Colonic mucosa (tissue), 4 donors: ENCODE measurements at regions not wholly inside any gene's neighbourhood (a gene's known extent, or its start where the extent isn't known, plus 50 kb on each side); places are given as distances from the start of the nearest gene placed in this dataset.
"Not testable (repeated sequence)": the region's sequence is repeated elsewhere in the genome, so short reads cannot be mapped to it uniquely, and the experiment has no call there.

Experiments
- DNase-seq: peaks from one replicate; pipeline ENCODE4 v3.0.0-alpha.2; 2020
- H3K27ac ChIP-seq: fragments of 200-600 bp; one replicate; pipeline ENCODE4 v1.8.0; 2021
- H3K27me3 ChIP-seq: fragments of 200-600 bp; one replicate; pipeline ENCODE4 v1.8.0; 2021
- H3K36me3 ChIP-seq: fragments of 200-600 bp; one replicate; pipeline ENCODE4 v1.8.0; 2021
- H3K4me1 ChIP-seq: fragments of 200-600 bp; one replicate; pipeline ENCODE4 v1.8.0; 2021; ENCODE audit warnings: mild to moderate bottlenecking
- H3K4me3 ChIP-seq: fragments of 200-600 bp; one replicate; pipeline ENCODE4 v1.8.0; 2021
- H3K9ac ChIP-seq, 2 donors: one replicate each; pipeline ENCODE4 v1.7.0; 2013; ENCODE audit warnings: control low read depth in 2 of 2, low read depth in 2 of 2, low read length in 2 of 2
- H3K9me3 ChIP-seq: fragments of 200-600 bp; one replicate; pipeline ENCODE4 v1.8.0; 2021
- intact Hi-C: fragments of 100-400 bp; cut with DNase I; formaldehyde crosslinking; loops from one replicate; pipeline ENCODE4 v1.14.1; 2022
- TF ChIP-seq, protein P1 (sequence below): fragments of 200-600 bp; IDR thresholded peaks from one replicate; pipeline ENCODE4 v1.8.0; 2022; ENCODE audit warnings: antibody characterized with exemption, mild to moderate bottlenecking
- donor health status: healthy.
- donor health status: DM: no; HTN: no; CAD: no.
- donor health status: DM: no; HTN: no; CAD: no.

DNA sequence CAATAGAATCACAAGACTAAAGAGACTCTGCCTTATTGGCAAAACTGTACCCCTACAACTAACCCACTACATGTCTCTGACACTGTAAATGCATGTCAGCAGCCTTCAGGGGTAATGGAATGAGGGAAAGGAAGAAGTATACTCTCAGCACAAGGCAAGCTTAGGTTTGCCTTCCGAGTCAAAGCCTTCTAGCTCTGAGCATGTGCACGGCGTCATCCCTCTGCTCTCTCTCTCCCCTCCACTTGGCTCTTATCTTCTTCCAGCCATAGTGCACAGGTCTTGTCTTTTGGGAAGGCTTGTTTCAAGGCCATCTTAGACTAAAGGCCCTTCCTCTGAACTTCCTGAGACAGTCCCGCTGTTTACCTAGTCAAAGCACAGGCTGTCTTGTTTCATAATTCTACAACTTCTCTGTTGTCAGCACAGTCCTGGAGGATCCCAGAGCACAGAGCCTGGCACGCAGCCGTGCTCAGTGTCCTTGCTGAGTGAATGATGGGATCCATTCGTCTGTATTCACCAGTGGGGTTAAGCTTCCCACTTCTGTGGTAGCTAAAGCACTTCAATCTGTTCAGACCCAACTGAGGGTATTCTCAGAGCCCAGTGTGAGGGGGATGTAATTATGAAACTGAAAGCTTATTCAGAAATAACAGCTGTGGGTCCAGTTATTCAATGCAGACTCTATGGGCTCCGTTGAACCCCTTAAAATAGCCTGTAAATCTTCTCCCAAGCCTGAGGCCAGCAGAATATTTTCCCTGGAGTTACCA is 166.5 kb upstream of the PLD5 start:
- H3K9ac ChIP-seq, result no peak overlapping the region
- DNase-seq, result no peak
- no peaks in the 10 kb centered on the region for H3K36me3 ChIP-seq
- H3K4me1 ChIP-seq, result no peaks in the 10 kb centered on the region
- H3K4me3 ChIP-seq, result no peak overlapping the region
- no peaks in the 10 kb centered on the region for H3K9me3 ChIP-seq
- TF ChIP-seq, protein P1, sequence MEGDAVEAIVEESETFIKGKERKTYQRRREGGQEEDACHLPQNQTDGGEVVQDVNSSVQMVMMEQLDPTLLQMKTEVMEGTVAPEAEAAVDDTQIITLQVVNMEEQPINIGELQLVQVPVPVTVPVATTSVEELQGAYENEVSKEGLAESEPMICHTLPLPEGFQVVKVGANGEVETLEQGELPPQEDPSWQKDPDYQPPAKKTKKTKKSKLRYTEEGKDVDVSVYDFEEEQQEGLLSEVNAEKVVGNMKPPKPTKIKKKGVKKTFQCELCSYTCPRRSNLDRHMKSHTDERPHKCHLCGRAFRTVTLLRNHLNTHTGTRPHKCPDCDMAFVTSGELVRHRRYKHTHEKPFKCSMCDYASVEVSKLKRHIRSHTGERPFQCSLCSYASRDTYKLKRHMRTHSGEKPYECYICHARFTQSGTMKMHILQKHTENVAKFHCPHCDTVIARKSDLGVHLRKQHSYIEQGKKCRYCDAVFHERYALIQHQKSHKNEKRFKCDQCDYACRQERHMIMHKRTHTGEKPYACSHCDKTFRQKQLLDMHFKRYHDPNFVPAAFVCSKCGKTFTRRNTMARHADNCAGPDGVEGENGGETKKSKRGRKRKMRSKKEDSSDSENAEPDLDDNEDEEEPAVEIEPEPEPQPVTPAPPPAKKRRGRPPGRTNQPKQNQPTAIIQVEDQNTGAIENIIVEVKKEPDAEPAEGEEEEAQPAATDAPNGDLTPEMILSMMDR, result no peak
- intact Hi-C loops, result no loop called here
- no peaks in the 10 kb centered on the region for H3K27me3 ChIP-seq
- no peak overlapping the region for H3K27ac ChIP-seq

DNA sequence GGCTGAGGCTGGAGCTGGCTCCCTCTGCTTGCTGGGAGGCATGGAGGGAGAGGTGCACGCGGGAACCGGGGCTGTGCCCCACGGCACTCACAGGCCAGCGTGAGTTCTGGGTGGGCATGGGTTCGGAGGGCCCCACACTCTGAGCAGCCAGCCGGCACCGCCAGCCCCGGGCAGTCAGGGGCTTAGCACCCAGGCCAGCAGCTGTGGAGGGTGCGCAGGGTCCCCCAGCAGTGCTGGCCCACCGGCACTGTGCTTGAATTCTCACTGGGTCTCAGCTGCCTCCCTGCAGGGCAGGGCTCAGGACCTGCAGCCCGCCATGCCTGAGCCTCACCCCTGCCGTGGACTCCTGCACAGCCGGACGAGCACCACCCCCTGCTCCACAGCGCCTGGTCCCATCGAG is 164.9 kb upstream of the PLD5 start:
- Histone ChIP-seq H3K9ac (no peak overlapping the region), H3K36me3 (no peaks in the 10 kb centered on the region), H3K27me3 (no peaks in the 10 kb centered on the region), H3K4me1 (no peaks in the 10 kb centered on the region), H3K9me3 (no peaks in the 10 kb centered on the region), H3K4me3 (no peak overlapping the region), H3K27ac (no peak overlapping the region)
- DNase-seq, result no peak
- TF ChIP-seq, protein P1, result no peak
- intact Hi-C loops, result no loop called here

DNA sequence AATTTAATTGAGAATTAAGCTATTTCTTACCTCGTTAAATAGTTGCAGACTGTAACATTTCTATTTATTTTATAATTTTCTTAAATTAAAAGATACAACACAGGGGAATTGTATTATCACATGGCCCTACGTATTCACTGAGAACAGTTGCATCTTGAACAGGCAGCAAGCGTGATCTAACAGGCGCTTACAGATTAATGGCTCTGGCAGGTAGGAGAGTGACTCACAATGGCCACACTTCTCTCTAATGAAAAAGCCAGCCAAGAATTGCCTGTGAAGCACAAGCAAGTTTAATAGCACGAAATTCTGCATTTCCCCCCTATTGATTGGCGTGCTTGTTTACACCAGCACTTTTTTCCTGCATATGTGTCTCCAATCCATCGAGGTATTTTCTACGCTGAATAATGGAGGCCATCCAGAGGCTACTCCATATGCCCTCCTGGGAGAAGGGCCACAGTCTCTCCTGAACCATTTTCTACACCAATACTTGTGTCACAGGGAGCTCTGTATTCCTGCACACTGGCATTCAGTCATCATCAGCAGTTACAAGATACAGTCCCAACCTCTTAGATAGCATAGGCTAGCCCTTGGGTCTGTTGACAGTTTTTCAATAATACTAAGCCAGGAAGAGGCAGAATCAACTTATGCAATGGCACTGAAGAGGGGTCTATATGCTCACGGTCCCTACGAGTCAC is 150.6 kb upstream of the PLD5 start:
- no peak overlapping the region for H3K9ac ChIP-seq
- no peak for DNase-seq
- no peaks in the 10 kb centered on the region for H3K27me3 ChIP-seq
- H3K4me3 ChIP-seq, result no peak overlapping the region
- no peaks in the 10 kb centered on the region for H3K36me3 ChIP-seq
- no peaks in the 10 kb centered on the region for H3K9me3 ChIP-seq
- TF ChIP-seq, protein P1, result no peak
- no peak overlapping the region for H3K27ac ChIP-seq
- intact Hi-C loops, result no loop called here
- H3K4me1 ChIP-seq, result no peaks in the 10 kb centered on the region

DNA sequence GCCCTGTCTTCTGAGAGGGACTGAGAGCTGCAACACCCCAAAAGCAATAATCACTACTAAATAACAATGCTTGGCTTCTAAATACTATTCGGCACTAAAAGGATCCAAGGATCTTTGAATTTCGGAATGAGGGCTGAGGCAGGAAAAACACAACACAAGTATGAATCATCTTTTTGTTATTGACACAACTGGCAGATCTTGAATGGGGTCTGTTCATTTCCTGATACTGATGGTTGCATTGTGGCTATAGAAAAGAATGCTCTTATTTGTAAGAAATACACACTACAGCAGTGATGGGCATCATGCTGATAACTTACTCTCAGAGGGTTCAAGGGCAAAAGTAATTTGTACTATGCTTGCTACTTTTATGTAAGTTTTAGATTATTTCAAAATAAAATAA is 149.2 kb upstream of the PLD5 start:
- Histone ChIP-seq H3K4me3 (no peak overlapping the region), H3K27me3 (no peaks in the 10 kb centered on the region), H3K9ac (no peak overlapping the region), H3K36me3 (no peaks in the 10 kb centered on the region), H3K27ac (no peak overlapping the region), H3K4me1 (no peaks in the 10 kb centered on the region), H3K9me3 (no peaks in the 10 kb centered on the region)
- TF ChIP-seq, protein P1, result no peak
- intact Hi-C loops, result no loop called here
- no peak for DNase-seq

DNA sequence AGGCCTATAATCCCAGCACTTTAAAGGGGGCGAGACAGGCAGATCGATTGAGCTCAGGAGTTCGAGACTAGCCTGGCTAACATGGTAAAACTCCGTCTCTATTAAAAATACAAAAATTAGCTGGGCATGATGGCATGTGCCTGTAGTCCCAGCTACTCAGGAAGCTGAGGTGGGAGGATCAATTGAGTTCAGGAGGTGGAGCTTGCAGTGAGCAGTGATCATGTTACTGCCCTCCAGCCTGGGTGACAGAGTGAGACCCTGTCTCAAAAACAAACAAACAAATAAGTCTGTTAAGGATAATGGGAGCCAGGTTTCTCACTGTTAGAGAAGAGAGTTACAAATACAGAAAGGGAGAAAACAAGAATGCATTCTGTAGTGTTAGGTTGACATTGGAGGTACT is 148.7 kb upstream of the PLD5 start:
- H3K27ac ChIP-seq, intact Hi-C loops, H3K9me3 ChIP-seq, DNase-seq, H3K4me1 ChIP-seq, H3K27me3 ChIP-seq, H3K36me3 ChIP-seq, H3K4me3 ChIP-seq, H3K9ac ChIP-seq: not testable (repeated sequence)

DNA sequence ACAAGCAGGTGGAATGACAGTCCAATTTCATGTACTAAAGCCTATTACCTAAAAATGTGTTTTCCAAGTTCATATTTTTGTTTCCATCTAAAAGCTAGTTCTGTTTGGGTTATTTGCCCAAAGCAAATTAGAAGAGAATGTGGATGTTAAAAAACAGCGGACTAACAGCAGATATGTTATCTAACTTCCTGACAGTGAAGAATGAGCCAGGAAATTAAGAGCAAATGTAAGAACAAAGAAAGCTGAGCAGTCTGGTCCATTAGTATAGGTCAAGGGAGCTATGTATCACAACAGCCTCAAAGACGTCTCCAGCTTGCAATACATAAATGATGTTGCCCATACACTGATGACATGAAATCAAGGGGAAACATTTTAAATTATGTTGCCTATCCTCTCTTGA is 145.5 kb upstream of the PLD5 start:
- Histone ChIP-seq H3K4me3 (no peak overlapping the region), H3K9me3 (no peaks in the 10 kb centered on the region), H3K36me3 (no peaks in the 10 kb centered on the region), H3K27ac (no peak overlapping the region), H3K9ac (no peak overlapping the region), H3K4me1 (no peaks in the 10 kb centered on the region), H3K27me3 (no peaks in the 10 kb centered on the region)
- no peak for DNase-seq
- TF ChIP-seq, protein P1, result no peak
- intact Hi-C loops, result no loop called here
